WTC11 (cell line): ENCODE measurements at regions not wholly inside any gene's neighbourhood (a gene's known extent, or its start where the extent isn't known, plus 50 kb on each side); places are given as distances from the start of the nearest gene placed in this dataset.

ENCODE experiments used
- ATAC-seq: fragments of 200-7000 bp; cut with Tn5 transposase; 2 replicates; pipeline ENCODE4 v1.10.0; 2021; ENCODE audit warnings: mild to moderate bottlenecking, moderate library complexity
- CTCF ChIA-PET: fragments of 300-600 bp; sonication (Branson Sonifier 250); formaldehyde crosslinking; loops from one replicate; lab custom pipeline; 2021; ENCODE audit warnings: antibody characterized with exemption; lab: Charles Lee
- POLR2A ChIA-PET: fragments of 350-600 bp; sonication (Branson Sonifier 250); formaldehyde crosslinking; loops from one replicate; lab custom pipeline; 2021; ENCODE audit warnings: antibody characterized with exemption; lab: Charles Lee
- DNase-seq: peaks from one replicate; pipeline ENCODE4 v3.0.0; 2021; ENCODE audit warnings: low spot score
- H3K27ac Mint-ChIP-seq: 2 replicates; pipeline ENCODE4 v1.8.0; 2021; ENCODE audit warnings: mixed read lengths
- H3K27me3 Mint-ChIP-seq: 2 replicates; pipeline ENCODE4 v1.8.0; 2021; ENCODE audit warnings: low read depth, mild to moderate bottlenecking, moderate library complexity, mixed read lengths
- H3K36me3 Mint-ChIP-seq: 2 replicates; pipeline ENCODE4 v1.8.0; 2021; ENCODE audit warnings: mixed read lengths
- H3K4me1 Mint-ChIP-seq: 2 replicates; pipeline ENCODE4 v1.8.0; 2022; ENCODE audit warnings: mixed read lengths
- H3K4me3 Mint-ChIP-seq: 2 replicates; pipeline ENCODE4 v1.8.0; 2021; ENCODE audit warnings: mild to moderate bottlenecking, moderate library complexity, mixed read lengths
- H3K9me3 Mint-ChIP-seq: 2 replicates; pipeline ENCODE4 v1.8.0; 2021; ENCODE audit warnings: mixed read lengths
- ATF1 ChIP-seq: sonication (generic); formaldehyde crosslinking; IDR thresholded peaks from 2 replicates; pipeline ENCODE4 v1.8.1; 2023; ENCODE audit warnings: mild to moderate bottlenecking, moderate library complexity, missing genetic modification reagents
- EMX1 ChIP-seq: fragments of 250-450 bp; sonication (Bioruptor Pico); IDR thresholded peaks from 2 replicates; pipeline ENCODE4 v1.8.0; 2021; ENCODE audit warnings: mild to moderate bottlenecking
- FOXP1 ChIP-seq: sonication (generic); formaldehyde crosslinking; IDR thresholded peaks from 2 replicates; pipeline ENCODE4 v1.8.0; 2022; ENCODE audit warnings: missing genetic modification reagents, mild to moderate bottlenecking, moderate library complexity, borderline replicate concordance
- JUN ChIP-seq: sonication (generic); formaldehyde crosslinking; IDR thresholded peaks from 2 replicates; pipeline ENCODE4 v1.8.0; 2023; ENCODE audit warnings: mild to moderate bottlenecking, missing genetic modification reagents
- MAX ChIP-seq: sonication (generic); formaldehyde crosslinking; IDR thresholded peaks from 2 replicates; pipeline ENCODE4 v1.8.0; 2022; ENCODE audit warnings: mild to moderate bottlenecking, missing genetic modification reagents
- NFYB ChIP-seq: sonication (generic); formaldehyde crosslinking; conservative IDR thresholded peaks from 2 replicates; pipeline ENCODE4 v1.8.0; 2022; ENCODE audit warnings: low read depth, missing genetic modification reagents
- NR1H2 ChIP-seq: sonication (generic); formaldehyde crosslinking; IDR thresholded peaks from 2 replicates; pipeline ENCODE4 v1.9.0; 2021; ENCODE audit warnings: mild to moderate bottlenecking, moderate library complexity, missing genetic modification reagents
- NR3C1 ChIP-seq: sonication (generic); formaldehyde crosslinking; conservative IDR thresholded peaks from 2 replicates; pipeline ENCODE4 v1.8.1; 2023; ENCODE audit warnings: low read depth, mild to moderate bottlenecking, missing genetic modification reagents
- RORB ChIP-seq: fragments of 250-450 bp; sonication (Bioruptor Pico); IDR thresholded peaks from 2 replicates; pipeline ENCODE4 v1.9.0; 2021; ENCODE audit warnings: mild to moderate bottlenecking
- SP1 ChIP-seq: sonication (generic); formaldehyde crosslinking; conservative IDR thresholded peaks from 2 replicates; pipeline ENCODE4 v1.8.1; 2022; ENCODE audit warnings: missing genetic modification reagents
- USF1 ChIP-seq: sonication (generic); formaldehyde crosslinking; IDR thresholded peaks from 2 replicates; pipeline ENCODE4 v1.8.0; 2022; ENCODE audit warnings: mild to moderate bottlenecking, missing genetic modification reagents
- ZNF232 ChIP-seq: sonication (generic); formaldehyde crosslinking; IDR thresholded peaks from 2 replicates; pipeline ENCODE4 v1.8.0; 2022; ENCODE audit warnings: mild to moderate bottlenecking, missing genetic modification reagents
- ZNF281 ChIP-seq: sonication (generic); formaldehyde crosslinking; IDR thresholded peaks from 2 replicates; pipeline ENCODE4 v1.8.0; 2023; ENCODE audit warnings: mild to moderate bottlenecking, missing genetic modification reagents
- ZNF416 ChIP-seq: fragments of 250-450 bp; sonication (Bioruptor Pico); IDR thresholded peaks from 2 replicates; pipeline ENCODE4 v1.9.0; 2021; ENCODE audit warnings: mild to moderate bottlenecking, inconsistent platforms
- ZNF671 ChIP-seq: fragments of 250-450 bp; sonication (Bioruptor Pico); IDR thresholded peaks from 2 replicates; pipeline ENCODE4 v1.8.0; 2021; ENCODE audit warnings: mild to moderate bottlenecking
- ZSCAN18 ChIP-seq: fragments of 250-450 bp; sonication (Bioruptor Pico); IDR thresholded peaks from 2 replicates; pipeline ENCODE4 v2.1.2; 2022; ENCODE audit warnings: mild to moderate bottlenecking, moderate library complexity
- TF ChIP-seq, protein P1 (sequence below): sonication (generic); formaldehyde crosslinking; IDR thresholded peaks from 2 replicates; pipeline ENCODE4 v1.8.1; 2022; ENCODE audit warnings: missing genetic modification reagents, borderline replicate concordance

GRCh38 chr3:27935492-27935891, 213.4 kb upstream of the EOMES start:
- POLR2A ChIA-PET, result no interaction called here
- Mint-ChIP-seq H3K9me3 (peaks cover 4% of the 10 kb centered on the region), H3K36me3 (no peaks in the 10 kb centered on the region), H3K4me3 (no peak overlapping the region), H3K27ac (no peak overlapping the region), H3K4me1 (peaks cover 8% of the 10 kb centered on the region), H3K27me3 (no peaks in the 10 kb centered on the region)
- ATAC-seq, result no peak
- DNase-seq, result no peak
- TF ChIP-seq NR1H2 (CRISPR knock-in tag) (no peak), ZSCAN18 (no peak), SP1 (CRISPR knock-in tag) (no peak), EMX1 (CRISPR knock-in tag) (no peak), ATF1 (CRISPR knock-in tag) (no peak), MAX (CRISPR knock-in tag) (no peak), JUN (no peak)
- TF ChIP-seq, protein P1, sequence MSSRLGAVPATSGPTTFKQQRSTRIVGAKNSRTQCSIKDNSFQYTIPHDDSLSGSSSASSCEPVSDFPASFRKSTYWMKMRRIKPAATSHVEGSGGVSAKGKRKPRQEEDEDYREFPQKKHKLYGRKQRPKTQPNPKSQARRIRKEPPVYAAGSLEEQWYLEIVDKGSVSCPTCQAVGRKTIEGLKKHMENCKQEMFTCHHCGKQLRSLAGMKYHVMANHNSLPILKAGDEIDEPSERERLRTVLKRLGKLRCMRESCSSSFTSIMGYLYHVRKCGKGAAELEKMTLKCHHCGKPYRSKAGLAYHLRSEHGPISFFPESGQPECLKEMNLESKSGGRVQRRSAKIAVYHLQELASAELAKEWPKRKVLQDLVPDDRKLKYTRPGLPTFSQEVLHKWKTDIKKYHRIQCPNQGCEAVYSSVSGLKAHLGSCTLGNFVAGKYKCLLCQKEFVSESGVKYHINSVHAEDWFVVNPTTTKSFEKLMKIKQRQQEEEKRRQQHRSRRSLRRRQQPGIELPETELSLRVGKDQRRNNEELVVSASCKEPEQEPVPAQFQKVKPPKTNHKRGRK (CRISPR knock-in tag), result no peak
- CTCF ChIA-PET, result interaction anchor here (0.6 to 1.8 kb wide), 2 partner anchors 63 to 214 kb away, joined by 4 to 6 read pairs; partner anchors contain the start of gene EOMES

GRCh38 chr3:27939521-27939920, 217.4 kb upstream of the EOMES start:
- no peak for ATAC-seq
- ChIA-PET POLR2A (no interaction called here), CTCF (interaction anchor here (1.8 kb wide), 1 partner anchor 228 kb away, joined by 5 read pairs; no protein-coding TSS in a partner anchor)

More at GRCh38 chr3:27939521-27939920, 217.4 kb upstream of the EOMES start:
- Mint-ChIP-seq H3K4me3 (no peak overlapping the region), H3K4me1 (peaks cover 8% of the 10 kb centered on the region), H3K36me3 (0 out of 2 replicates have a peak, but pooled peaks cover 3% of the 10 kb centered on the region), H3K27ac (no peak overlapping the region), H3K27me3 (no peaks in the 10 kb centered on the region), H3K9me3 (no peaks in the 10 kb centered on the region)
- DNase-seq, result no peak
- TF ChIP-seq FOXP1 (CRISPR knock-in tag), result no peak
- TF ChIP-seq USF1 (CRISPR knock-in tag), result no peak
- TF ChIP-seq NR3C1 (CRISPR knock-in tag), result no peak
- no peak for TF ChIP-seq NFYB
- TF ChIP-seq ZNF281, result no peak
- TF ChIP-seq RORB (CRISPR knock-in tag), result no peak
- TF ChIP-seq ZNF416 (CRISPR knock-in tag), result no peak
- no peak for TF ChIP-seq ZNF671 (CRISPR knock-in tag)
- no peak for TF ChIP-seq ZNF232 (CRISPR knock-in tag)
